Neural cell (in vitro differentiated cells): ENCODE measurements at regions not wholly inside any gene's neighbourhood (a gene's known extent, or its start where the extent isn't known, plus 50 kb on each side); places are given as distances from the start of the nearest gene placed in this dataset.

Source experiments
- H2AFZ ChIP-seq: fragments of 200-600, 300-800 bp; sonication (generic), shearing (Covaris generic); 2 replicates; pipeline ENCODE4 v1.6.0; 2014; ENCODE audit warnings: low read depth, mild to moderate bottlenecking, antibody characterized with exemption, low read length, moderate library complexity
- H3F3A ChIP-seq: fragments of 200-600 bp; shearing (Covaris generic); 2 replicates; pipeline ENCODE4 v1.6.1; 2016; ENCODE audit warnings: mild to moderate bottlenecking, moderate library complexity, mixed read lengths, antibody characterized with exemption, low read length; ENCODE audit not compliant: insufficient read depth, poor library complexity, severe bottlenecking
- H3K27ac ChIP-seq: fragments of 200-600, 300-800 bp; sonication (generic), shearing (Covaris generic); 2 replicates; pipeline ENCODE4 v1.5.1; 2014; ENCODE audit warnings: mild to moderate bottlenecking, low read length, moderate library complexity
- H3K27me3 ChIP-seq: fragments of 300-800, 200-600 bp; sonication (generic), shearing (Covaris generic); 2 replicates; pipeline ENCODE4 v1.6.0; 2014; ENCODE audit warnings: mild to moderate bottlenecking, low read depth, low read length, moderate library complexity; ENCODE audit not compliant: insufficient read depth
- H3K36me3 ChIP-seq: fragments of 300-800, 200-600 bp; sonication (generic), shearing (Covaris generic); 2 replicates; pipeline ENCODE4 v1.5.1; 2014; ENCODE audit warnings: mild to moderate bottlenecking, antibody characterized with exemption, low read length, moderate library complexity; ENCODE audit not compliant: insufficient read depth
- H3K4me2 ChIP-seq: fragments of 300-800, 200-600 bp; sonication (generic), shearing (Covaris generic); 2 replicates; pipeline ENCODE4 v1.6.0; 2014; ENCODE audit warnings: mild to moderate bottlenecking, low read length
- H3K4me3 ChIP-seq: fragments of 300-800, 200-600 bp; sonication (generic), shearing (Covaris generic); 2 replicates; pipeline ENCODE4 v1.5.1; 2014; ENCODE audit warnings: mild to moderate bottlenecking, low read length, moderate library complexity
- H3K79me2 ChIP-seq: fragments of 200-600 bp; shearing (Covaris generic); replicated peaks from 2 replicates; pipeline ENCODE4 v1.6.0; 2014; ENCODE audit warnings: mild to moderate bottlenecking, low read length, moderate library complexity; ENCODE audit not compliant: insufficient read depth
- H3K9ac ChIP-seq: fragments of 300-800, 200-600 bp; sonication (generic), shearing (Covaris generic); 2 replicates; pipeline ENCODE4 v1.6.1; 2016; ENCODE audit warnings: mild to moderate bottlenecking, low read length, mixed read lengths
- H3K9me2 ChIP-seq: fragments of 200-600 bp; shearing (Covaris generic); 2 replicates; pipeline ENCODE4 v1.6.1; 2016; ENCODE audit warnings: mild to moderate bottlenecking, low read length, mixed read lengths; ENCODE audit not compliant: insufficient read depth
- H3K9me3 ChIP-seq: fragments of 200-600, 300-800 bp; sonication (generic), shearing (Covaris generic); 2 replicates; pipeline ENCODE4 v1.6.1; 2016; ENCODE audit warnings: mild to moderate bottlenecking, mixed run types, low read length, moderate library complexity, mixed read lengths
- H4K20me1 ChIP-seq: fragments of 200-600 bp; shearing (Covaris generic); 2 replicates; pipeline ENCODE4 v1.6.1; 2016; ENCODE audit warnings: mild to moderate bottlenecking, mixed run types; ENCODE audit not compliant: insufficient read depth
- EP300 ChIP-seq: fragments of 450-650 bp; conservative IDR thresholded peaks from 2 replicates; pipeline ENCODE4 v1.6.1; 2014; ENCODE audit warnings: antibody characterized with exemption, mild to moderate bottlenecking, moderate library complexity; ENCODE audit not compliant: poor library complexity, severe bottlenecking
- EZH2 ChIP-seq: fragments of 200-600, 300-800 bp; shearing (Covaris generic), sonication (generic); IDR thresholded peaks from 2 replicates; pipeline ENCODE4 v1.6.1; 2014; ENCODE audit warnings: antibody characterized with exemption, low read length, borderline replicate concordance, mild to moderate bottlenecking; ENCODE audit not compliant: insufficient read depth, poor library complexity, severe bottlenecking
- MXI1 ChIP-seq: fragments of 450-650 bp; conservative IDR thresholded peaks from 2 replicates; pipeline ENCODE4 v1.6.1; 2014; ENCODE audit warnings: antibody characterized with exemption, mild to moderate bottlenecking; ENCODE audit not compliant: poor library complexity, severe bottlenecking
- POLR2AphosphoS5 ChIP-seq: IDR thresholded peaks from 2 replicates; pipeline ENCODE4 v1.6.1; 2012
- RAD21 ChIP-seq: fragments of 450-650 bp; conservative IDR thresholded peaks from 2 replicates; pipeline ENCODE4 v1.6.1; 2014; ENCODE audit warnings: antibody characterized with exemption, mild to moderate bottlenecking, moderate library complexity
- REST ChIP-seq: IDR thresholded peaks from 2 replicates; pipeline ENCODE4 v1.6.1; 2012; ENCODE audit warnings: borderline replicate concordance
- SMC3 ChIP-seq: fragments of 450-650 bp; conservative IDR thresholded peaks from 2 replicates; pipeline ENCODE4 v1.6.1; 2014; ENCODE audit warnings: antibody characterized with exemption, mild to moderate bottlenecking, moderate library complexity; ENCODE audit not compliant: poor library complexity
- TAF1 ChIP-seq: IDR thresholded peaks from 2 replicates; pipeline ENCODE4 v1.6.1; 2012; ENCODE audit warnings: low read depth
- TF ChIP-seq, protein P1 (sequence below): fragments of 450-650 bp; IDR thresholded peaks from 2 replicates; pipeline ENCODE4 v1.5.1; 2014; ENCODE audit warnings: antibody characterized with exemption, mild to moderate bottlenecking, moderate library complexity; ENCODE audit not compliant: poor library complexity, severe bottlenecking

DNA sequence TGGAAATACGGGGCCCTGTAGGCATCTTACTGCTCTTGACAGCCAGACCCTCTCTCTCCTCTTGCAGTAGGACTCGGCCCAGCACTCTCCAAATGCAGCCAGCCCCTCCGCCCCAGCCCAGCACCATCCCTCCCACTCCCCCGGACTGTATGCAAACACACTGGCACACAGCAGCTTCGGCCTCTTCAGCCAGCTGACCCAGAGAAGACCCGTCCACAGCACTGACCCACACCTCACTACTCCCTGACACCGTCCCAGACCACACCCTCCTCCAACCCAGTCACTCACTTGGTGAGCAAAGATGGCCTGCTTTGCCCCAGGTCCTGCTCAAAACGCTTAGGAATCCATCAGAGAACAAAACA, 164.6 kb downstream of the IGLL1 start:
- TF ChIP-seq EP300 (no peak), SMC3 (no peak), TAF1 (no peak), REST (no peak), EZH2 (no peak), MXI1 (no peak), RAD21 (no peak), POLR2AphosphoS5 (no peak)
- TF ChIP-seq, protein P1, sequence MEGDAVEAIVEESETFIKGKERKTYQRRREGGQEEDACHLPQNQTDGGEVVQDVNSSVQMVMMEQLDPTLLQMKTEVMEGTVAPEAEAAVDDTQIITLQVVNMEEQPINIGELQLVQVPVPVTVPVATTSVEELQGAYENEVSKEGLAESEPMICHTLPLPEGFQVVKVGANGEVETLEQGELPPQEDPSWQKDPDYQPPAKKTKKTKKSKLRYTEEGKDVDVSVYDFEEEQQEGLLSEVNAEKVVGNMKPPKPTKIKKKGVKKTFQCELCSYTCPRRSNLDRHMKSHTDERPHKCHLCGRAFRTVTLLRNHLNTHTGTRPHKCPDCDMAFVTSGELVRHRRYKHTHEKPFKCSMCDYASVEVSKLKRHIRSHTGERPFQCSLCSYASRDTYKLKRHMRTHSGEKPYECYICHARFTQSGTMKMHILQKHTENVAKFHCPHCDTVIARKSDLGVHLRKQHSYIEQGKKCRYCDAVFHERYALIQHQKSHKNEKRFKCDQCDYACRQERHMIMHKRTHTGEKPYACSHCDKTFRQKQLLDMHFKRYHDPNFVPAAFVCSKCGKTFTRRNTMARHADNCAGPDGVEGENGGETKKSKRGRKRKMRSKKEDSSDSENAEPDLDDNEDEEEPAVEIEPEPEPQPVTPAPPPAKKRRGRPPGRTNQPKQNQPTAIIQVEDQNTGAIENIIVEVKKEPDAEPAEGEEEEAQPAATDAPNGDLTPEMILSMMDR = no peak
- Histone ChIP-seq H2AFZ (no peak overlapping the region), H3K27me3 (no peaks in the 10 kb centered on the region), H3K4me3 (no peak overlapping the region), H4K20me1 (no peaks in the 10 kb centered on the region), H3K36me3 (no peaks in the 10 kb centered on the region), H3F3A (no peaks in the 10 kb centered on the region), H3K79me2 (no peaks in the 10 kb centered on the region), H3K9me3 (no peaks in the 10 kb centered on the region), H3K27ac (no peak overlapping the region), H3K9me2 (no peaks in the 10 kb centered on the region), H3K9ac (no peak overlapping the region), H3K4me2 (no peak overlapping the region)

DNA sequence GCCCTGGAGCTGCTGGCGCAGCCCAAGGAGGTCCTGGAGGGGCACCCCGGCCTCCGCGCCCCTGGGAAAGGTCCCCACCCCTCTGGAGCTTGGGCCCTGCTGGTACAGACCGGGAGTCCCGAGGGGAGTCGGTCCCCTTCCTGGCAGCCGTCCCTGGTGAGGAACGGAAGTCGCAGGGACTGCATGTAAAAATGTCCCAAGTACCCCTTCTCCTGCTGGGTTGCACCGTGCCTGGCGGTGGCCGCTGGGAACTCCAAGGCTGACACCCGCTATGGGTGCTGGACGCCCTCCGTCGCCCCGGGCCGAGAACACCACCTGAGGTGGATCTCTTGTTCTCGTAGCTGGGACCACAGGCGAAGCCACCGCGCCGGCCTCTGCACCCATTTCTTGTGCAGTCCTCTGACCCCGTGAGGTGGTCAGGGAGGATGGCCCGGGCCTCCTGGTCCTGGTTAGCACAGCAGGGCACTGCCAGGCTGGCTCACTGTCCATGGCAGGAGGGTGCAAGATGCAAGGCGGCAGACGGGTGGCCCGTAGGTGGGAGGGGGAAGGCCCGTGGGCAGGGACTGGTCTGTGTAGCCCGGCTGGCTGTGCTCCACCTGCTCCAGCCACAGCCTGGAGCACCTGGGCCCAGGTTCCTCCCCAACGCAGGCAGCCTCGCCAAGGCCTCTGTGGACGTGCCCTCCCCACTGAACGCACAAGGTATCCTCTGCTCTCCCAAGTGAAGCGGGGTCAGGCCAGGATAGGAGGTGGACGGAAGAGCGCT, 165.2 kb downstream of the IGLL1 start:
- Histone ChIP-seq H3K79me2 (no peaks in the 10 kb centered on the region), H3K27me3 (no peaks in the 10 kb centered on the region)
- TF ChIP-seq SMC3 = no peak
- TF ChIP-seq EZH2 = no peak
- TF ChIP-seq, protein P1 = no peak
- TF ChIP-seq POLR2AphosphoS5 = no peak

More for the DNA sequence above, 165.2 kb downstream of the IGLL1 start:
- Histone ChIP-seq H3K4me2 (no peak overlapping the region), H3K4me3 (no peak overlapping the region), H3K9me2 (no peaks in the 10 kb centered on the region), H3K9ac (no peak overlapping the region), H3K9me3 (no peaks in the 10 kb centered on the region), H4K20me1 (no peaks in the 10 kb centered on the region), H3F3A (no peaks in the 10 kb centered on the region), H2AFZ (no peak overlapping the region), H3K27ac (no peak overlapping the region), H3K36me3 (no peaks in the 10 kb centered on the region)
